ENCODE measurements at regions not wholly inside any gene's neighbourhood (a gene's known extent, or its start where the extent isn't known, plus 50 kb on each side); places are given as distances from the start of the nearest gene placed in this dataset.

DNA sequence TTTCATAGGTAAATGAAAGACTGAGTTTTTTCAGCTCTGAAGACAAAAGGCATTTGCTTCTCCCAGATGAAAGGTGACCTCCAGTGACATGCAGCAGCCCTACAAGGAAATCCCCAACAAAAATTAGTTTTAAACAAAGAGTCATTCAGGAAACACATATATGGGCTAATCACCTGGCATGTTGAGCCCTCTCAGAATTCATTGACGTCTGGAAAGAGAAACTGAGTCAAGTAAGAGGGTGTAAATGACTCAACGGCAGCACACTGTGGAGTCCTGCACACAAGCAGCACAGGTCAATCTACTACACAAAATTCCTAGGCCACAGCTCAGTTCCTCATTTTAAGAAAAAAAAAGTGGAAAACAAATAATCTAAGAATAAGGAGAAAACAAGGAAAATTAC lies 592.3 kb downstream of the EPHA7 start:
- TF ChIP-seq CEBPB (IDR thresholded peaks at IDR 0.05; ENCODE audit: low read depth, low read length) (no peak), EP300 (IDR thresholded peaks at IDR 0.05; ENCODE audit: borderline replicate concordance in 1 of 2, low read depth in 2 of 2, low read length in 2 of 2) (no peak), SIRT6 (IDR thresholded peaks at IDR 0.05; ENCODE audit: low read length) (no peak), POU5F1 (IDR thresholded peaks at IDR 0.05; ENCODE audit: low read depth, low read length) (no peak), SRF (IDR thresholded peaks at IDR 0.05; ENCODE audit: low read depth, low read length) (no peak), SIX5 (IDR thresholded peaks at IDR 0.05; ENCODE audit: low read depth, low read length) (no peak), POLR2A (IDR thresholded peaks at IDR 0.05; ENCODE audit: control extremely low read depth in 1 of 2, low read depth in 2 of 2, low read length in 2 of 2) (no peak), EZH2 (IDR thresholded peaks at IDR 0.05; ENCODE audit: low read depth, low read length, severe bottlenecking) (no peak), ZNF274 (IDR thresholded peaks at IDR 0.05; ENCODE audit: borderline replicate concordance, extremely low read depth, low read length) (no peak), POLR2AphosphoS5 (IDR thresholded peaks at IDR 0.05; ENCODE audit: low read depth, low read length) (no peak)
- TF ChIP-seq, protein P1, sequence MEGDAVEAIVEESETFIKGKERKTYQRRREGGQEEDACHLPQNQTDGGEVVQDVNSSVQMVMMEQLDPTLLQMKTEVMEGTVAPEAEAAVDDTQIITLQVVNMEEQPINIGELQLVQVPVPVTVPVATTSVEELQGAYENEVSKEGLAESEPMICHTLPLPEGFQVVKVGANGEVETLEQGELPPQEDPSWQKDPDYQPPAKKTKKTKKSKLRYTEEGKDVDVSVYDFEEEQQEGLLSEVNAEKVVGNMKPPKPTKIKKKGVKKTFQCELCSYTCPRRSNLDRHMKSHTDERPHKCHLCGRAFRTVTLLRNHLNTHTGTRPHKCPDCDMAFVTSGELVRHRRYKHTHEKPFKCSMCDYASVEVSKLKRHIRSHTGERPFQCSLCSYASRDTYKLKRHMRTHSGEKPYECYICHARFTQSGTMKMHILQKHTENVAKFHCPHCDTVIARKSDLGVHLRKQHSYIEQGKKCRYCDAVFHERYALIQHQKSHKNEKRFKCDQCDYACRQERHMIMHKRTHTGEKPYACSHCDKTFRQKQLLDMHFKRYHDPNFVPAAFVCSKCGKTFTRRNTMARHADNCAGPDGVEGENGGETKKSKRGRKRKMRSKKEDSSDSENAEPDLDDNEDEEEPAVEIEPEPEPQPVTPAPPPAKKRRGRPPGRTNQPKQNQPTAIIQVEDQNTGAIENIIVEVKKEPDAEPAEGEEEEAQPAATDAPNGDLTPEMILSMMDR (IDR thresholded peaks at IDR 0.05; ENCODE audit: control extremely low read depth in 1 of 3, insufficient read depth in 1 of 3, low read depth in 1 of 3, low read length in 3 of 3), result no peak
- TF ChIP-seq, protein P2, sequence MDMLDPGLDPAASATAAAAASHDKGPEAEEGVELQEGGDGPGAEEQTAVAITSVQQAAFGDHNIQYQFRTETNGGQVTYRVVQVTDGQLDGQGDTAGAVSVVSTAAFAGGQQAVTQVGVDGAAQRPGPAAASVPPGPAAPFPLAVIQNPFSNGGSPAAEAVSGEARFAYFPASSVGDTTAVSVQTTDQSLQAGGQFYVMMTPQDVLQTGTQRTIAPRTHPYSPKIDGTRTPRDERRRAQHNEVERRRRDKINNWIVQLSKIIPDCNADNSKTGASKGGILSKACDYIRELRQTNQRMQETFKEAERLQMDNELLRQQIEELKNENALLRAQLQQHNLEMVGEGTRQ (IDR thresholded peaks at IDR 0.05; ENCODE audit: low read length), result no peak
- TF ChIP-seq, protein P3, sequence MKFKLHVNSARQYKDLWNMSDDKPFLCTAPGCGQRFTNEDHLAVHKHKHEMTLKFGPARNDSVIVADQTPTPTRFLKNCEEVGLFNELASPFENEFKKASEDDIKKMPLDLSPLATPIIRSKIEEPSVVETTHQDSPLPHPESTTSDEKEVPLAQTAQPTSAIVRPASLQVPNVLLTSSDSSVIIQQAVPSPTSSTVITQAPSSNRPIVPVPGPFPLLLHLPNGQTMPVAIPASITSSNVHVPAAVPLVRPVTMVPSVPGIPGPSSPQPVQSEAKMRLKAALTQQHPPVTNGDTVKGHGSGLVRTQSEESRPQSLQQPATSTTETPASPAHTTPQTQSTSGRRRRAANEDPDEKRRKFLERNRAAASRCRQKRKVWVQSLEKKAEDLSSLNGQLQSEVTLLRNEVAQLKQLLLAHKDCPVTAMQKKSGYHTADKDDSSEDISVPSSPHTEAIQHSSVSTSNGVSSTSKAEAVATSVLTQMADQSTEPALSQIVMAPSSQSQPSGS (IDR thresholded peaks at IDR 0.05; ENCODE audit: low read length), result no peak

Measured in H1 (cell line).